HG03060 (cell line): ENCODE measurements at regions not wholly inside any gene's neighbourhood (a gene's known extent, or its start where the extent isn't known, plus 50 kb on each side); places are given as distances from the start of the nearest gene placed in this dataset.
"Not testable (repeated sequence)": the region's sequence is repeated elsewhere in the genome, so short reads cannot be mapped to it uniquely, and the experiment has no call there.

Experiments used
- ATAC-seq: cut with Tn5 transposase; IDR thresholded peaks from one replicate; pipeline ENCODE4 v1.9.1; 2021; ENCODE audit warnings: low read depth, moderate number of reproducible peaks; ENCODE audit not compliant: unreplicated experiment

- ATAC-seq: no peak
Observed at GRCh38 chr1:58206749-58207148, 339.8 kb downstream of the OMA1 start.

- ATAC-seq: no peak
Observed at GRCh38 chr1:58204284-58204683, 342.2 kb downstream of the OMA1 start.

- ATAC-seq: no peak
Observed at GRCh38 chr1:58201492-58202106, 344.9 kb downstream of the OMA1 start.

- no peak for ATAC-seq
Observed at GRCh38 chr1:58200437-58200836, 346.1 kb downstream of the OMA1 start.

- ATAC-seq: no peak
Observed at GRCh38 chr1:58197811-58198210, 348.7 kb downstream of the OMA1 start.

GRCh38 chr1:58190267-58190988 lies 356.1 kb downstream of the OMA1 start:
- no peak for ATAC-seq

- no peak for ATAC-seq
Observed at GRCh38 chr1:58189453-58189852, 357.1 kb downstream of the OMA1 start.

GRCh38 chr1:58183286-58183685 lies 363.2 kb downstream of the OMA1 start:
- no peak for ATAC-seq

- ATAC-seq: no peak
Observed at GRCh38 chr1:58180537-58180936, 366.0 kb downstream of the OMA1 start.

- ATAC-seq: not testable (repeated sequence)
Observed at GRCh38 chr1:58169160-58169559, 377.4 kb downstream of the OMA1 start.

- ATAC-seq: not testable (repeated sequence)
Observed at GRCh38 chr1:58167131-58167530, 379.4 kb downstream of the OMA1 start.

GRCh38 chr1:58166417-58166816 lies 380.1 kb downstream of the OMA1 start:
- no peak for ATAC-seq

- no peak for ATAC-seq
Observed at GRCh38 chr1:58165073-58165472, 381.5 kb downstream of the OMA1 start.

- no peak for ATAC-seq
Observed at GRCh38 chr1:58162952-58163550, 383.5 kb downstream of the OMA1 start.

GRCh38 chr1:58159434-58159830 lies 387.1 kb downstream of the OMA1 start:
- no peak for ATAC-seq

GRCh38 chr1:58158506-58159433 lies 387.8 kb downstream of the OMA1 start:
- no peak for ATAC-seq

- no peak for ATAC-seq
Observed at GRCh38 chr1:58158016-58158415, 388.5 kb downstream of the OMA1 start.

- no peak for ATAC-seq
Observed at GRCh38 chr1:58157256-58157655, 389.3 kb downstream of the OMA1 start.

GRCh38 chr1:58156831-58157230 lies 389.7 kb downstream of the OMA1 start:
- no peak for ATAC-seq

GRCh38 chr1:58156124-58156468 lies 390.4 kb downstream of the OMA1 start:
- ATAC-seq: no peak
